AML-193 (cell line): ENCODE measurements at regions not wholly inside any gene's neighbourhood (a gene's known extent, or its start where the extent isn't known, plus 50 kb on each side); places are given as distances from the start of the nearest gene placed in this dataset.

Experiments
- DNase-seq, 2 experiments: peaks; one replicate each; lab custom pipeline; 2025; lab: John Stamatoyannopoulos, UW

- no peak for DNase-seq
Measured at GRCh38 chr7:86972072-86972471, 87.4 kb downstream of the ELAPOR2 start.

GRCh38 chr7:86970986-86971385 lies 88.5 kb downstream of the ELAPOR2 start:
- no peak for DNase-seq

GRCh38 chr7:86970547-86970946 lies 88.9 kb downstream of the ELAPOR2 start:
- no peak for DNase-seq

- DNase-seq = no peak
Measured at GRCh38 chr7:86969865-86970264, 89.6 kb downstream of the ELAPOR2 start.

GRCh38 chr7:86968618-86969017 lies 90.8 kb downstream of the ELAPOR2 start:
- DNase-seq = no peak

GRCh38 chr7:86966916-86967315 lies 92.5 kb downstream of the ELAPOR2 start:
- no peak for DNase-seq

GRCh38 chr7:86965727-86966120 lies 93.7 kb downstream of the ELAPOR2 start:
- DNase-seq = no peak

GRCh38 chr7:86964973-86965726 lies 94.3 kb downstream of the ELAPOR2 start:
- no peak for DNase-seq

GRCh38 chr7:86963599-86964230 lies 95.7 kb downstream of the ELAPOR2 start:
- DNase-seq = no peak

GRCh38 chr7:86962623-86963022 lies 96.8 kb downstream of the ELAPOR2 start:
- DNase-seq = no peak

- DNase-seq = no peak
Measured at GRCh38 chr7:86961686-86962085, 97.8 kb downstream of the ELAPOR2 start.

GRCh38 chr7:86958380-86958779 lies 101.1 kb downstream of the ELAPOR2 start:
- no peak for DNase-seq

GRCh38 chr7:86956567-86956966 lies 102.9 kb downstream of the ELAPOR2 start:
- no peak for DNase-seq

- no peak for DNase-seq
Measured at GRCh38 chr7:86955895-86956503, 103.5 kb downstream of the ELAPOR2 start.

- no peak for DNase-seq
Measured at GRCh38 chr7:86954971-86955370, 104.5 kb downstream of the ELAPOR2 start.

- DNase-seq = no peak
Measured at GRCh38 chr7:86953653-86954336, 105.7 kb downstream of the ELAPOR2 start.

- no peak for DNase-seq
Measured at GRCh38 chr7:86953219-86953618, 106.2 kb downstream of the ELAPOR2 start.

- DNase-seq = no peak
Measured at GRCh38 chr7:86951895-86952294, 107.6 kb downstream of the ELAPOR2 start.

GRCh38 chr7:86950944-86951343 lies 108.5 kb downstream of the ELAPOR2 start:
- no peak for DNase-seq

- no peak for DNase-seq
Measured at GRCh38 chr7:86950360-86950759, 109.1 kb downstream of the ELAPOR2 start.

- no peak for DNase-seq
Measured at GRCh38 chr7:86949779-86950260, 109.6 kb downstream of the ELAPOR2 start.

GRCh38 chr7:86949052-86949778 lies 110.2 kb downstream of the ELAPOR2 start:
- no peak for DNase-seq
